Left ventricle myocardium superior (tissue), 1 donor: ENCODE measurements at regions not wholly inside any gene's neighbourhood (a gene's known extent, or its start where the extent isn't known, plus 50 kb on each side); places are given as distances from the start of the nearest gene placed in this dataset.
"Not testable (repeated sequence)": the region's sequence is repeated elsewhere in the genome, so short reads cannot be mapped to it uniquely, and the experiment has no call there.

ENCODE experiments used
- ATAC-seq: fragments of 200-7000 bp; cut with Tn5 transposase; one replicate; pipeline ENCODE4 v1.9.1; 2020; ENCODE audit warnings: mild to moderate bottlenecking, moderate library complexity
- DNase-seq: peaks from one replicate; pipeline ENCODE4 v3.0.0-alpha.2; 2020
- intact Hi-C: fragments of 100-400 bp; cut with micrococcal nuclease; formaldehyde crosslinking; loops from one replicate; pipeline ENCODE4 v1.11.0; 2022
- donor health status: DM: no; HTN: yes; CAD: no; lungs with severe emphysema.

GRCh38 chr7:131943646-131944045 is 387.2 kb upstream of the PODXL start:
- DNase-seq (no peak), ATAC-seq (no peak)
- intact Hi-C loops, result loop anchor here (10.0 kb wide), 1 partner anchor 641 kb away; no protein-coding TSS in a partner anchor

- DNase-seq (no peak), ATAC-seq (no peak)
- intact Hi-C loops, result loop anchor here (10.0 kb wide), 1 partner anchor 642 kb away; no protein-coding TSS in a partner anchor
These were observed 386.8 kb upstream of the PODXL start for GRCh38 chr7:131943211-131943610.

DNA sequence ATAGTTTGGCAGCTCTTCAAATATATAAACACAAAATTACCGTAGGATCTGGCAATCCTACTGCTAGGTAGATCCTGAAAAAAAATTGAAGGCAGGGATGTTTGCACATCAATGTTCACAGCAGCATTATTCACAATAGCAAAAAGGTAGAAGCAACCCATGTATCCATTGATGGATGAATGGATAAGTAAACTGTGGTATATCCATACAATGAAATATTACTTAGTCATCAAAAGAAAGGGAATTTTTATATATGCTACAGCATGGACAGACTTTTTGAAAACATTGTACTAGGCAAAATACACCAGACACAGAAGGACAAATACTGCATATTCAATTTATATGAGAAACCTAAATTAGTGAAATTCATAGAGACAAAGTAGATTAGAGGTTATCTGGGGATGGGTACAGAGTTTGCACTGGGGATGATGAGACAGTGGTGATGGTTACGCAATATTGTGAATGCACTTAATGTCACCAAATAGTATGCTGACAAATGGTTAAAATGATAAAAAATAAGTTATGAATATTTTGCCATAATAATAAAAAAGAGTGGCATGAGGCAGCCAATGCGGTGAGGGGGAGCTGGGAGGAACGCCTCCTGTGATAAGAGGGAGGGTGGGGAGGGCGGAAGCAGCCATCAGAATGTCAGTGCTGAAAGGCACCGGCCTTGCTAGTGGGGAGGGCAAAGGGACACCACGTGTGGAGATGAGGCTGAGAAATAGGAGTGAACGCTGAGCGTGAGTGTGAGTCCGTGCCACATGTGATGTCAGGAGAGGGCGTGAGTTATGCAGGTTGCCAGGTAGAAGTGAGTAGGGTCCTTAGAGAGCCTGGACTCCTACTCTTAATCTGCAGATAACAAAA is 386.1 kb upstream of the PODXL start:
- DNase-seq (no peak), ATAC-seq (no peak)
- intact Hi-C loops, result loop anchor here (10.0 kb wide), 1 partner anchor 642 kb away; no protein-coding TSS in a partner anchor

DNA sequence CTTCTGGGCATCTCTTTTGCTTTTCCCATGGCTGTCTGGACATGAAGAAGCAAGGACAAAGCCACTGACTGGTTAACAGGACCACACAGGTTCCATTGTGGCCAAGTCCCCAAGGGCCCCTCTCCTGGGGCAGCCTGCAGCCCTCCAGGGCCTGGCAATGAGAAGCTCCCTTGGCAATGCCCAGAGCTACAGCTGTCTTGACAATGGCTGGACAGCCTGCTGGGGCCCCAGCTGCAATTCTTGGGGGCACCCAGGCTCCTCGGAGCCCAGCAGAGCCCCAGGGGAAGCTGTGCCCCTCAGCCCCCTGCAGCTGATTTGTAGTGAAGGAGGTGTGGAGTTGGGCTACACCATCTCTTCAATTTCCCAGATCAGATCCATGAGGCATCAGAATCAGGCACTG is 384.9 kb upstream of the PODXL start:
- DNase-seq, result no peak
- no peak for ATAC-seq
- intact Hi-C loops, result loop anchor here (10.0 kb wide), 1 partner anchor 644 kb away; no protein-coding TSS in a partner anchor

GRCh38 chr7:131940621-131941165 is 384.3 kb upstream of the PODXL start:
- ATAC-seq (no peak), DNase-seq (no peak)
- intact Hi-C loops, result loop anchor here (10.0 kb wide), 1 partner anchor 644 kb away; no protein-coding TSS in a partner anchor

GRCh38 chr7:131938788-131939187 is 382.4 kb upstream of the PODXL start:
- DNase-seq, intact Hi-C loops, ATAC-seq: not testable (repeated sequence)

- ATAC-seq (no peak), DNase-seq (no peak)
- intact Hi-C loops, result no loop called here
These were observed 381.4 kb upstream of the PODXL start for GRCh38 chr7:131937868-131938267.

DNA sequence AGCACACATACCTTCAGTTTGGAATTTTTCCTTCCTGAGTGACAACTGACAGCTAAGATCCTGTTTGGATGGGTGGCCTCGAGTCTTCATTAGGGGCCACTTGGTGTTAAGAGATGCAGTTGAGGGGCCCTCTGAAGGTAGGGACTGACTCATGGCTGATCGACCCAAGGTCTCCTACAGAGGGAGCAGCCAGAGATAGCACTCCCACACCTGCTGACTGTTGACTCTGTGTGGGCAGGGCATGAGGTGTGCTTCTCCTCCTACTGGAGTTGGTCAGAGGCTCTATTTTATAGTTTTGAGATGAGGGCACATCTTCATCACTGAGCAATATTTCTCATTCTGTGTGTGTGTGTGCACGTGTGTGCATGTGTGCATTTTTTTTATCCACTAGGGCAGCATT is 378.8 kb upstream of the PODXL start:
- ATAC-seq (no peak), DNase-seq (no peak)
- intact Hi-C loops, result no loop called here

GRCh38 chr7:131934452-131934851 is 378.0 kb upstream of the PODXL start:
- DNase-seq, result no peak
- intact Hi-C loops, result no loop called here
- no peak for ATAC-seq

- DNase-seq (no peak), ATAC-seq (no peak)
These were observed 377.4 kb upstream of the PODXL start for GRCh38 chr7:131933751-131934289.

DNA sequence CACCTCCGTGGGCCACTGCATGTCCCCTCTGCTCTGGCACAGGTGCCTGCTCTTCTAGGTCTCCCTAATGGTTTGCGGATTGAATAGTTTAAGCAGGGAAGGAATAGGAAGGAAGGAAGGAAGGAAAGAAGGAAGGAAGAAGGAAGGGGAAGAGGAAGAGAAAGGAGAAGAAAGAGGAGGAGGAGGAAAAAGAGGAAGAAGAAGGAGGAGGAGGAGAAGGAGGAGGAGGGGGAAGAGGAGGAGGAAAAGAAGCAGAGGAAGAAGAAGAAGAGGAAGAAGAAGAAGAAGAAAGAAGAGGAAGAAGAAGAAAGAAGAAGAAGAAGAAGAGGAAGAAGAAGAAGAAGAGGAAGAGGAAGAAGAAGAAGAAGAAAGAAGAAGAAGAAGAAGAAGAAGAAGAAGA is 376.8 kb upstream of the PODXL start:
- intact Hi-C loops, ATAC-seq, DNase-seq: not testable (repeated sequence)

More at GRCh38 chr7:131933751-131934289, 377.4 kb upstream of the PODXL start:
- intact Hi-C loops, result no loop called here

DNA sequence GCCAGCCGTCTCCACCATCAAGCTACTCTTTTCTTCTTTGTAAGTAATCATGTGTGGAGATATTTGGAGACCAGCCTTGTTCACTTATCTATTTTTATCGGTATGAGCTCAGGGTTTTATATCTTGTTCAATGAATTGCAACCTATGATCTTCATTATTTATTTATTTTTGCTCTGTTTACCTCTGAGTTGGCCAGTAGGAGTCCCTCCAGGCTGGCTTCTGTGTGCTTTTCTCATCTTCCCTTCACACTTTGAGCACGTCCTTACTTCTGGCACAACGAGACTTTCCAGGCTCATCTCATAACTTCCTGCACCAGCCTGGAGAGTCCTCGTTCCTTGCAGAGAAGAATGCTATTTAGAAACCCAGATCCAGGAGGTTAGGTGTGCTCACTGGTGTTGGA is 375.8 kb upstream of the PODXL start:
- DNase-seq (no peak), ATAC-seq (no peak)
- intact Hi-C loops, result no loop called here

DNA sequence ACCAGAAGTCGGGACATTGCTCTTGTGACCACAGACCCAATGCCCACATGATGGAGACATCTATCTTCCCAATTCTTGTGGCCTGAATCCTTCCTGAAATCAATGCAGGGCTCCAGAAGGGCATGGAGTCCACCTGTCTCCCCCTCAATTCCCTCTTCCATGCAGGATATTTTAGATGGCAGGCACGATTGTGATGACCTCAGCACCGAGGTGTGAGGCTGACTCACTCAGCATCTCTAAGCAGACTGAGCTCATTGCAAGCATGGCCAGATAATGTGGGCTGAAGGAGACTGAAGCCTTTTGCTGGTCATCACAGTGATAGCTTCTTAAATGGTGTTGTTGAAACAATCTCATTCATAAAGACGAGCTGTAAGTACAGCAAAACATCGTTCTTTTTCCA is 374.9 kb upstream of the PODXL start:
- intact Hi-C loops, result no loop called here
- DNase-seq (no peak), ATAC-seq (no peak)

GRCh38 chr7:131929632-131930031 is 373.2 kb upstream of the PODXL start:
- no peak for ATAC-seq
- intact Hi-C loops, result no loop called here
- DNase-seq, result no peak

DNA sequence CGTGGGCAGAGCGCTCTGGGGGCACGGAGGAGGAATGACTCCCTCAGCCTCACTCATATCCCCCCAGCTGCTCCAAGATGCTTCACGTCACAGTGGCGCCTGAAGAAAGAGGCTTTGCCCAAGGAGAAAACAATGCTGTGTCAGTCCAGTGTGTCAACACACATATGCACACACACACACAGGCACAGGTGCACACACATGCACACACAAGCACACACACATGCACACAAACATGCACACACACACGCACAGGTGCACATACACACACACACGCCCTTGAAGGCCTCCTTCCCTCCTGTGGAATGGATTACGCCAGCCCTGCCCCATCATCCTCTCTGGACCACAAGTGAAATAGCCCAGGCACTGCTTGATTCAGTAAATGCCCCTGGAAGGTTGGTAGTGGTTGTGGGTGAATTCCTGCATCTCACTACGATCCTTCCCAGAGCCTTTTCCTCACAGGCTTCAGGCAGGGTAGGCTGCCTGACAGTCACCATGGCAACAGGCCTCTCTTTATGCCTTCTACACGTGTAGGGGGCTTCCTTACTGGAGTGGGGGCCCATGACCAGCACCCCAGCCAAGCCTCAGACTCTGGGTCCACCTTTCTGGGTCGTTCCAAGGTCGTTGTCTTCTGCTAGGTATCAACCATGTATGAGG is 371.5 kb upstream of the PODXL start:
- no peak for ATAC-seq
- intact Hi-C loops, result no loop called here
- no peak for DNase-seq

DNA sequence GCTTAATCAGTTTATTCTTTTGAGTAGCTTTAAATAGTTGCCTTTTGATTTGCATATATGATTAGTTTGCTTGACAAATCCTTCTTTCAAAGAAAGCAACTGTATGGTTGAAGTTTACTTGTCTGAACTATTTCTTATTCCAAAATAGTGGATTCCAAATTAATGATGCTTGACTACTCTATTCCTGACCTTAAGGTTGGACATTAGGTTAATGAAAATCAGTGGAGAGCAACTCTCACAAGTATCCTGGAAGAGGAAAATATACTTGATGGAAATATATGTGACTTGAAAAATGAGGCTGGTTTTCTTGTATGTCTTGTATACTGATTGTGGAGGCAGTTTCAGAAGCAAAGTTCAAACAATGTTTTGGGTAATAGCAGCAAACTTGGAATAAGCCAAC is 369.2 kb upstream of the PODXL start:
- intact Hi-C loops, result no loop called here
- DNase-seq (no peak), ATAC-seq (no peak)

GRCh38 chr7:131924857-131925256 is 368.4 kb upstream of the PODXL start:
- ATAC-seq, result no peak
- intact Hi-C loops, result no loop called here
- no peak for DNase-seq

- intact Hi-C loops, ATAC-seq, DNase-seq: not testable (repeated sequence)
These were observed 366.5 kb upstream of the PODXL start for GRCh38 chr7:131922948-131923347.

GRCh38 chr7:131921016-131921415 is 364.6 kb upstream of the PODXL start:
- intact Hi-C loops, result no loop called here
- DNase-seq (no peak), ATAC-seq (no peak)
